ENCODE measurements at regions not wholly inside any gene's neighbourhood (a gene's known extent, or its start where the extent isn't known, plus 50 kb on each side); places are given as distances from the start of the nearest gene placed in this dataset.

DNA sequence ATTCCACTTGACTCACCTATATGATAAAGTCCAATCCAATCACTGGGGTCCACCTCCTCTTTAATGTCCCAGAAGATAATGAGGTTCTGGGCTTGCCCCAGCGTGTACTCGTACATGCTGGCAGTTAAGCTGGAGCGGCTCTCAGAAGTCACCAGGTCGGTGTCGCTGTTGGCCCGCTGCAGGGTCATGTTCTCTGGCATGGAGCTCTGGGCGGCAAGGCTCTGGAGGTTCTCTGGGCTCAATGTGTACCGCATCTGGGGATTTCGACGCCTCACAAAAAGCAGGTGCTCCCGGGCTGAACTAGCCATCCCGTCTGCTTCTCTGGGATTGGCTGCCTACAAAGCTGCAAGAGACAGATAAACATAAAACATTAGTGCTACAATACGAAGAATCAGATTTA is 206.4 kb upstream of the CCDC150 start:
- Histone ChIP-seq H3K27me3 (ENCODE audit: control insufficient read depth, insufficient read depth, low read length) (peaks cover 2% of the 10 kb centered on the region), H3K36me3 (ENCODE audit: control insufficient read depth, insufficient read depth, low read length) (no peaks in the 10 kb centered on the region), H3K4me3 (ENCODE audit: low read length) (no peak overlapping the region), H3K27ac (ENCODE audit: low read length) (no peak overlapping the region), H3K4me1 (ENCODE audit: control insufficient read depth, insufficient read depth, low read length) (no peaks in the 10 kb centered on the region), H3K9me3 (ENCODE audit: control insufficient read depth, insufficient read depth, low read length) (no peaks in the 10 kb centered on the region)
- DNase-seq (no peak), ATAC-seq (no peak)
- Mint-ChIP-seq H3K9me3 (no peaks in the 10 kb centered on the region), H3K4me1 (no peaks in the 10 kb centered on the region), H3K36me3 (no peaks in the 10 kb centered on the region), H3K27me3 (ENCODE audit: low read depth in 2 of 2) (peaks cover 12 to 51% of the 10 kb centered on the region in 2 donors), H3K27ac (no peak overlapping the region), H3K4me3 (no peak overlapping the region)
- intact Hi-C loops (cut with micrococcal nuclease), result no loop called here
- TF ChIP-seq, protein P1, sequence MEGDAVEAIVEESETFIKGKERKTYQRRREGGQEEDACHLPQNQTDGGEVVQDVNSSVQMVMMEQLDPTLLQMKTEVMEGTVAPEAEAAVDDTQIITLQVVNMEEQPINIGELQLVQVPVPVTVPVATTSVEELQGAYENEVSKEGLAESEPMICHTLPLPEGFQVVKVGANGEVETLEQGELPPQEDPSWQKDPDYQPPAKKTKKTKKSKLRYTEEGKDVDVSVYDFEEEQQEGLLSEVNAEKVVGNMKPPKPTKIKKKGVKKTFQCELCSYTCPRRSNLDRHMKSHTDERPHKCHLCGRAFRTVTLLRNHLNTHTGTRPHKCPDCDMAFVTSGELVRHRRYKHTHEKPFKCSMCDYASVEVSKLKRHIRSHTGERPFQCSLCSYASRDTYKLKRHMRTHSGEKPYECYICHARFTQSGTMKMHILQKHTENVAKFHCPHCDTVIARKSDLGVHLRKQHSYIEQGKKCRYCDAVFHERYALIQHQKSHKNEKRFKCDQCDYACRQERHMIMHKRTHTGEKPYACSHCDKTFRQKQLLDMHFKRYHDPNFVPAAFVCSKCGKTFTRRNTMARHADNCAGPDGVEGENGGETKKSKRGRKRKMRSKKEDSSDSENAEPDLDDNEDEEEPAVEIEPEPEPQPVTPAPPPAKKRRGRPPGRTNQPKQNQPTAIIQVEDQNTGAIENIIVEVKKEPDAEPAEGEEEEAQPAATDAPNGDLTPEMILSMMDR (IDR thresholded peaks at IDR 0.05), result no peak
- 93% methylated on average over 13 of the region's 13 CpGs for WGBS (ENCODE audit: insufficient coverage)

GRCh38 chr2:196434217-196434616 is 205.3 kb upstream of the CCDC150 start:
- H3K27me3 Mint-ChIP-seq (ENCODE audit: low read depth in 2 of 2), result peaks cover 12 to 42% of the 10 kb centered on the region in 2 donors
- H3K27ac ChIP-seq (ENCODE audit: low read length), result no peak overlapping the region
- no peaks in the 10 kb centered on the region for H3K9me3 Mint-ChIP-seq
- no peaks in the 10 kb centered on the region for H3K36me3 Mint-ChIP-seq
- no peak overlapping the region for H3K4me3 ChIP-seq (ENCODE audit: low read length)
- H3K27me3 ChIP-seq (ENCODE audit: control insufficient read depth, insufficient read depth, low read length), result peaks cover 2% of the 10 kb centered on the region
- H3K4me1 Mint-ChIP-seq, result no peaks in the 10 kb centered on the region
- intact Hi-C loops (cut with micrococcal nuclease), result no loop called here
- H3K4me3 Mint-ChIP-seq, result no peak overlapping the region
- TF ChIP-seq, protein P1 (IDR thresholded peaks at IDR 0.05), result no peak
- no peak overlapping the region for H3K27ac Mint-ChIP-seq
- no peaks in the 10 kb centered on the region for H3K4me1 ChIP-seq (ENCODE audit: control insufficient read depth, insufficient read depth, low read length)
- no peak for ATAC-seq
- 94% methylated on average over 5 of the region's 5 CpGs for WGBS (ENCODE audit: insufficient coverage)
- H3K9me3 ChIP-seq (ENCODE audit: control insufficient read depth, insufficient read depth, low read length), result no peaks in the 10 kb centered on the region
- H3K36me3 ChIP-seq (ENCODE audit: control insufficient read depth, insufficient read depth, low read length), result no peaks in the 10 kb centered on the region
- DNase-seq, result no peak

DNA sequence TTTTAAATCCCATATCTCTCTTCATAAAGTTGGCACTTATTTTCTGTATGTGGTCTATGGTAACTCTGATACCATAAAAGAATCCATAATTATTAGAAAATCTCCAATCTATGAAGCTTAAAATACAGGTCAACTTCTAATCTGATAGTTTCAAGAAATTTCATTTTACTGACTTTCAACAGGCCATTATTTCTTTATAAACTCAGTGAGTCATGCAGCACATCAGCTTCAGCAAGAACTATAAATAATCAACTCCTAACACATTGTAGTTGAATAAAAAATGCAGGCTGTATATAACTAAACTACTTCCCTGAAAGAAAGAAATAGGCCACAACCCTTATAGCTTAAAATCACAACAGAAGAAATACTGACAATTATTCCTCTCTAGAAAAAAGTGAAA is 204.3 kb upstream of the CCDC150 start:
- no peak for DNase-seq
- TF ChIP-seq, protein P1 (IDR thresholded peaks at IDR 0.05), result no peak
- Histone ChIP-seq H3K4me1 (ENCODE audit: control insufficient read depth, insufficient read depth, low read length) (no peaks in the 10 kb centered on the region), H3K27ac (ENCODE audit: low read length) (no peak overlapping the region), H3K27me3 (ENCODE audit: control insufficient read depth, insufficient read depth, low read length) (peaks cover 2% of the 10 kb centered on the region), H3K4me3 (ENCODE audit: low read length) (no peak overlapping the region), H3K36me3 (ENCODE audit: control insufficient read depth, insufficient read depth, low read length) (no peaks in the 10 kb centered on the region), H3K9me3 (ENCODE audit: control insufficient read depth, insufficient read depth, low read length) (no peaks in the 10 kb centered on the region)
- intact Hi-C loops (cut with micrococcal nuclease), result no loop called here
- no peaks in the 10 kb centered on the region for H3K9me3 Mint-ChIP-seq
- H3K4me3 Mint-ChIP-seq, result no peak overlapping the region
- no peaks in the 10 kb centered on the region for H3K4me1 Mint-ChIP-seq
- H3K27me3 Mint-ChIP-seq (ENCODE audit: low read depth in 2 of 2), result peaks cover 18 to 41% of the 10 kb centered on the region in 2 donors
- H3K36me3 Mint-ChIP-seq, result no peaks in the 10 kb centered on the region
- ATAC-seq, result no peak
- H3K27ac Mint-ChIP-seq, result no peak overlapping the region

GRCh38 chr2:196437626-196438025 is 201.9 kb upstream of the CCDC150 start:
- DNase-seq (no peak), ATAC-seq (no peak)
- intact Hi-C loops (cut with micrococcal nuclease), result no loop called here
- Mint-ChIP-seq H3K27ac (no peak overlapping the region), H3K27me3 (ENCODE audit: low read depth in 2 of 2) (peaks cover 10 to 25% of the 10 kb centered on the region in 2 donors), H3K4me1 (no peaks in the 10 kb centered on the region), H3K4me3 (no peak overlapping the region), H3K36me3 (no peaks in the 10 kb centered on the region), H3K9me3 (no peaks in the 10 kb centered on the region)
- no peaks in the 10 kb centered on the region for H3K9me3 ChIP-seq (ENCODE audit: control insufficient read depth, insufficient read depth, low read length)
- no peak overlapping the region for H3K4me3 ChIP-seq (ENCODE audit: low read length)
- TF ChIP-seq, protein P1 (IDR thresholded peaks at IDR 0.05), result no peak
- no peaks in the 10 kb centered on the region for H3K36me3 ChIP-seq (ENCODE audit: control insufficient read depth, insufficient read depth, low read length)
- 77% methylated on average over 6 of the region's 6 CpGs for WGBS (ENCODE audit: insufficient coverage)
- H3K27me3 ChIP-seq (ENCODE audit: control insufficient read depth, insufficient read depth, low read length), result peaks cover 1% of the 10 kb centered on the region
- H3K4me1 ChIP-seq (ENCODE audit: control insufficient read depth, insufficient read depth, low read length), result no peaks in the 10 kb centered on the region
- no peak overlapping the region for H3K27ac ChIP-seq (ENCODE audit: low read length)
